Thyroid gland (tissue), 4 donors: ENCODE measurements at regions not wholly inside any gene's neighbourhood (a gene's known extent, or its start where the extent isn't known, plus 50 kb on each side); places are given as distances from the start of the nearest gene placed in this dataset.

Experiments
- DNase-seq, 2 donors: peaks; one replicate each; pipeline ENCODE4 v3.0.0-alpha.2; 2019
- H3K27ac ChIP-seq, 3 donors: fragments of 200-600 bp; sonication (generic); 1 replicate in 2 of 3; 2 replicates in 1 of 3; pipeline ENCODE4 v1.5.1; 2016 to 2019; ENCODE audit warnings: mild to moderate bottlenecking in 1 of 3, moderate library complexity in 1 of 3
- H3K27me3 ChIP-seq: fragments of 200-600 bp; sonication (generic); one replicate; pipeline ENCODE4 v1.5.1; 2019
- H3K36me3 ChIP-seq, 2 donors: fragments of 200-600 bp; sonication (generic); one replicate each; pipeline ENCODE4 v1.5.1; 2016 to 2019
- H3K4me1 ChIP-seq, 2 donors: fragments of 200-600 bp; sonication (generic); one replicate each; pipeline ENCODE4 v1.5.1; 2017 to 2019
- H3K4me3 ChIP-seq, 3 donors: fragments of 200-600 bp; sonication (generic); replicated peaks in 1 of 3; 1 replicate in 2 of 3; 2 replicates in 1 of 3; pipeline ENCODE4 v1.5.1; 2016; ENCODE audit warnings: mild to moderate bottlenecking in 1 of 3
- H3K9me3 ChIP-seq: fragments of 200-600 bp; sonication (generic); one replicate; pipeline ENCODE4 v1.5.1; 2017
- POLR2A ChIP-seq, 2 donors: fragments of 450-650 bp; IDR thresholded peaks; one replicate each; pipeline ENCODE4 v1.6.1; 2017; ENCODE audit warnings: antibody characterized with exemption in 2 of 2, mild to moderate bottlenecking in 2 of 2, moderate library complexity in 1 of 2
- WGBS, 2 donors: methylation state at CpG; one replicate each; pipeline ENCODE4 v1.1.5; 2017; 5-methylcytosine and 5-hydroxymethylcytosine counted together
- intact Hi-C: fragments of 100-400 bp; cut with DNase I; formaldehyde crosslinking; loops from one replicate; pipeline ENCODE4 v1.15.1; 2023
- TF ChIP-seq, protein P1 (sequence below), 6 experiments: fragments of 200-600 bp in 3 of 6; fragments of 450-650 bp in 3 of 6; sonication (generic) in 3 of 6; IDR thresholded peaks; one replicate each; pipeline ENCODE4 v1.5.1; 2016 to 2019; ENCODE audit warnings: antibody characterized with exemption in 6 of 6, mild to moderate bottlenecking in 2 of 6, inconsistent platforms in 1 of 6, moderate library complexity in 1 of 6

DNA sequence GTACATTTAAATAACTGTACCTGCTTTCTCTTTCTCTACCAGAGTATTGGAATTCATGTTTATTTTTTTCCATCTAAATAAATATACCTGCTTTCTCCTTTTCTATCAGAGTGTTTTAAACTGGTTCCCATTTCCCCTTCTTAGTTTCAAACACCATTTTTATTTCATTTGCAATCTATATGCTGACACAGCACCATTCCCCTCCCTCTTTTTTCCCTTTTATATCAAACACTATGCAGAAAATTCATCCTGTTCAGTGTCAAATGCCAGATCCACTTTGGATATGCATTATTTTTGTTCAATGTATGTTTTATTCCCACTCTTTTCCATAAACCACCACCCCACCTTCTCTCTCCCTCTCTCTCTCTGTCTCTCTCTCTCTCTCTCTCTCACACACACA is 85.8 kb upstream of the ST6GALNAC5 start:
- H3K4me3 ChIP-seq, result no peak overlapping the region
- intact Hi-C loops, result no loop called here
- no peak for DNase-seq
- H3K4me1 ChIP-seq, result no peaks in the 10 kb centered on the region
- no peaks in the 10 kb centered on the region for H3K36me3 ChIP-seq
- H3K27me3 ChIP-seq, result no peaks in the 10 kb centered on the region
- H3K27ac ChIP-seq, result no peak overlapping the region
- TF ChIP-seq POLR2A (IDR thresholded peaks at IDR 0.05), result no peak
- TF ChIP-seq, protein P1, sequence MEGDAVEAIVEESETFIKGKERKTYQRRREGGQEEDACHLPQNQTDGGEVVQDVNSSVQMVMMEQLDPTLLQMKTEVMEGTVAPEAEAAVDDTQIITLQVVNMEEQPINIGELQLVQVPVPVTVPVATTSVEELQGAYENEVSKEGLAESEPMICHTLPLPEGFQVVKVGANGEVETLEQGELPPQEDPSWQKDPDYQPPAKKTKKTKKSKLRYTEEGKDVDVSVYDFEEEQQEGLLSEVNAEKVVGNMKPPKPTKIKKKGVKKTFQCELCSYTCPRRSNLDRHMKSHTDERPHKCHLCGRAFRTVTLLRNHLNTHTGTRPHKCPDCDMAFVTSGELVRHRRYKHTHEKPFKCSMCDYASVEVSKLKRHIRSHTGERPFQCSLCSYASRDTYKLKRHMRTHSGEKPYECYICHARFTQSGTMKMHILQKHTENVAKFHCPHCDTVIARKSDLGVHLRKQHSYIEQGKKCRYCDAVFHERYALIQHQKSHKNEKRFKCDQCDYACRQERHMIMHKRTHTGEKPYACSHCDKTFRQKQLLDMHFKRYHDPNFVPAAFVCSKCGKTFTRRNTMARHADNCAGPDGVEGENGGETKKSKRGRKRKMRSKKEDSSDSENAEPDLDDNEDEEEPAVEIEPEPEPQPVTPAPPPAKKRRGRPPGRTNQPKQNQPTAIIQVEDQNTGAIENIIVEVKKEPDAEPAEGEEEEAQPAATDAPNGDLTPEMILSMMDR (IDR thresholded peaks at IDR 0.05), result no peak
- H3K9me3 ChIP-seq, result no peaks in the 10 kb centered on the region

DNA sequence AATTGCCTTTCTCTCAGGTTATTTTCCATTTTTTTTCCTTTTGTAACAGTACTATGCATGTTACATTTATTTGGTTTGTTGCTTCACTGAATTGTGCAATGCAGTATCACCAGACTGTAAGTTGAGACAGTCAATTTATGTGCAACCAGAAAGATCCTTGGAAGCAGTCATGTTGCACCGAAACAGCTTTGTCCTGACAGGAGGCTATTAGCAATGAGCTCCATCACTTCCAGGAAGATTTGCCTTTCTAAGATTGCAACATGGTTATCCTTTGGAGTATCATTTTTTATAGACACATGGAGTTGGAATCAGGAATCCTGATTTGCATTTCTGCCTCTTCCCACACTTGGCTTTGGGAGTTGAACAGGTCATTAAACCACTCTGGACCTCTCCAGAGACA is 84.5 kb upstream of the ST6GALNAC5 start:
- no peak for TF ChIP-seq POLR2A (IDR thresholded peaks at IDR 0.05)
- TF ChIP-seq, protein P1 (IDR thresholded peaks at IDR 0.05), result no peak
- WGBS, 2 donors, result 77 to 92% methylated on average over 1 of the region's 1 CpG
- intact Hi-C loops, result no loop called here
- Histone ChIP-seq H3K9me3 (no peaks in the 10 kb centered on the region), H3K27ac (no peak overlapping the region), H3K4me1 (no peaks in the 10 kb centered on the region), H3K36me3 (no peaks in the 10 kb centered on the region), H3K4me3 (no peak overlapping the region), H3K27me3 (no peaks in the 10 kb centered on the region)
- no peak for DNase-seq

DNA sequence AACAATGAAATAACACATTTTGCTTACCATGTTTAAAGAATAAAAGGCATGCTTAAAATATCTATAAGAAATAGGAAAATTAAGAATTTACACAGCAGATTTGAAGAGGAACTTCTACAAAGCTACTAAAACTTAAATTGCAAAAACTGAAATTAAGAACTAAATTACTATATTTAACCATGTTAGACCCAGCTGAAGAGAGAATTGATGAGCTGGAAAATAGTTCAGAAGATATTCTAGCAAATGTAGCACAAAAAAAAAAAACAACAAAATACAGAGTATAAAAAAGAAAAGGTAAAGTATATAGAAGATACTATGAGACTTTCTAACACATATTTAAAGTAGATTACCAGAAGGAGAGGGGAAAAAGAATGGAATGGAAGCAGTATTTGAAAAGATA is 82.8 kb upstream of the ST6GALNAC5 start:
- intact Hi-C loops, result no loop called here
- DNase-seq, result no peak
- Histone ChIP-seq H3K36me3 (no peaks in the 10 kb centered on the region), H3K9me3 (no peaks in the 10 kb centered on the region), H3K4me1 (no peaks in the 10 kb centered on the region), H3K27me3 (no peaks in the 10 kb centered on the region), H3K27ac (no peak overlapping the region), H3K4me3 (no peak overlapping the region)
- TF ChIP-seq, protein P1 (IDR thresholded peaks at IDR 0.05), result no peak
- TF ChIP-seq POLR2A (IDR thresholded peaks at IDR 0.05), result no peak

DNA sequence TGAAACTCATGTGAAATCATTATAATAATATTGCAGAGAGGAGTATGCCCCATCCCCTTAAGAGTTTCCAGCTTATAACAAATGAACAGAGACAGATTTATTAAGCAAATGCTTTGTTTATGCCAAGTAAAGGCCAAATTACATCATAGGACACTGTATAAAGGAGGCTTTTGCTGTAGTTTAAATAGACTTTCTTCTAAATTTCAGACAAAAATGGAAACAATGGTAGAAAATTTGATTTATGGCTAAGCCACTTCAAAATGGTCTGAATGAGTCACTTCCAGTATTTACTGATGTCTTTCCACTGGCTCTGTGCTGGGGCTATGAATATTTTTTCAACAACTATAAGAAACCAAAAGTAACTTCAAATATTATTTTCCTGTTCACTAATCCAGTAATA is 81.1 kb upstream of the ST6GALNAC5 start:
- no peak overlapping the region for H3K4me3 ChIP-seq
- H3K9me3 ChIP-seq, result no peaks in the 10 kb centered on the region
- TF ChIP-seq, protein P1 (IDR thresholded peaks at IDR 0.05), result no peak
- no peak for TF ChIP-seq POLR2A (IDR thresholded peaks at IDR 0.05)
- intact Hi-C loops, result no loop called here
- no peaks in the 10 kb centered on the region for H3K4me1 ChIP-seq
- H3K36me3 ChIP-seq, result no peaks in the 10 kb centered on the region
- no peak overlapping the region for H3K27ac ChIP-seq
- no peak for DNase-seq
- no peaks in the 10 kb centered on the region for H3K27me3 ChIP-seq

DNA sequence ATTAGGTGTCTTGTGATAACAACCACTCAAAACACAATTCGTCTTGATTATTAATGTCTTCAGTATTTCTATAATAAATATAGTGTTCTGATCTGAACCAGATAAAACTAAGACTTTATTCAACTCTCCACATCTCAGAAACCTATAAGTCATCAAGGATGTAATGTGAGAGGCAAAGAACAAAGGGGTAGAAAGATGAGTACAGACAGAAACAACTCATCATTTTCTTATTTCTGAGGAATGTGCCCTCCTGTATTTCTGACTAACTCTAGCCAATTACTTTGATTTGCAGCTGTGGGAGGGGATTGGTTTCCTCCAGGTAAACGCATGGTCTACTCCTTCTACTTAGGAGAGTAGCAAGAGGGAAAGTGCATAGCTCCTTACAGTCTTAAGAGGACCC is 73.7 kb upstream of the ST6GALNAC5 start:
- TF ChIP-seq POLR2A (IDR thresholded peaks at IDR 0.05), result no peak
- TF ChIP-seq, protein P1 (IDR thresholded peaks at IDR 0.05), result no peak
- no peaks in the 10 kb centered on the region for H3K36me3 ChIP-seq
- intact Hi-C loops, result no loop called here
- H3K27me3 ChIP-seq, result no peaks in the 10 kb centered on the region
- H3K9me3 ChIP-seq, result no peaks in the 10 kb centered on the region
- no peak for DNase-seq
- no peak overlapping the region for H3K4me3 ChIP-seq
- 70 to 79% methylated on average over 2 of the region's 2 CpGs for WGBS, 2 donors
- no peak overlapping the region for H3K27ac ChIP-seq
- no peaks in the 10 kb centered on the region for H3K4me1 ChIP-seq
